ENCODE measurements at regions not wholly inside any gene's neighbourhood (a gene's known extent, or its start where the extent isn't known, plus 50 kb on each side); places are given as distances from the start of the nearest gene placed in this dataset.

GRCh38 chr20:61053889-61054288 is 198.2 kb upstream of the CDH4 start:
- TF ChIP-seq CTCF (conservative IDR thresholded peaks at IDR 0.05) (no peak), ZFX (IDR thresholded peaks at IDR 0.05) (no peak)
